Pancreas (tissue), 10 donors: ENCODE measurements at regions not wholly inside any gene's neighbourhood (a gene's known extent, or its start where the extent isn't known, plus 50 kb on each side); places are given as distances from the start of the nearest gene placed in this dataset.

Experiments
- ATAC-seq, 4 donors: fragments of 200-7000 bp; cut with Tn5 transposase; one replicate each; pipeline versions ENCODE4 v1.8.0 to v1.9.1; 2020; ENCODE audit warnings: mild to moderate bottlenecking in 4 of 4, moderate library complexity in 4 of 4
- DNase-seq, 6 donors: peaks; one replicate each; pipeline ENCODE4 v3.0.0-alpha.2; 2020
- FAIRE-seq: peaks from 2 replicates; lab custom pipeline; 2012; peaks lifted over from hg19 to GRCh38; lab: Jason Lieb, UNC
- H3K27ac ChIP-seq, 4 donors: fragments of 200-600 bp; sonication (generic); 1 replicate in 3 of 4; 2 replicates in 1 of 4; pipeline versions ENCODE4 v1.5.0 to v1.8.0; 2020
- H3K27me3 ChIP-seq, 4 donors: fragments of 200-600 bp; one replicate each; pipeline ENCODE4 v1.8.0; 2021
- H3K36me3 ChIP-seq, 3 donors: fragments of 200-600 bp; sonication (generic) in 1 of 3; one replicate each; pipeline versions ENCODE4 v1.5.0 to v1.8.0; 2020 to 2021
- H3K4me1 ChIP-seq, 3 donors: fragments of 200-600 bp; one replicate each; pipeline ENCODE4 v1.8.0; 2021
- H3K4me3 ChIP-seq, 4 donors: fragments of 200-600 bp; sonication (generic) in 2 of 4; one replicate each; pipeline versions ENCODE4 v1.5.0 to v1.8.0; 2020 to 2021
- H3K9me3 ChIP-seq, 4 donors: fragments of 200-600 bp; one replicate each; pipeline ENCODE4 v1.8.0; 2021
- WGBS, 2 donors: extraction: QIAGEN DNeasy Blood & Tissue Kit; methylation state at CpG; one replicate each; pipeline ENCODE4 v1.1.7; 2013; 5-methylcytosine and 5-hydroxymethylcytosine counted together
- intact Hi-C, 3 donors: fragments of 100-400 bp; cut with DNase I; formaldehyde crosslinking; loops; one replicate each; pipeline versions ENCODE4 v1.11.1 to v1.14.2; 2022
- TF ChIP-seq, protein P1 (sequence below), 4 donors: fragments of 200-600 bp; sonication (generic) in 3 of 4; IDR thresholded peaks; one replicate each; pipeline versions ENCODE4 v1.5.0 to v1.8.0; 2021; ENCODE audit warnings: antibody characterized with exemption in 4 of 4
- donor health status: healthy with polysubstance abuse.
- donor health status: DM: no; HTN: no; CAD: no; lungs with moderate emphysema.
- donor health status: DM: no; HTN: no; CAD: no.
- donor health status: control.
- donor health status: control.
- donor health status: Bipolar disorder and iron deficiency.
- donor health status: DM: yes; HTN: yes; CAD: no.
- donor health status: DM: no; HTN: no; CAD: no.
- donor health status: DM: no; HTN: no; CAD: no.
- donor health status: DM: yes; HTN: yes; CAD: no.

DNA sequence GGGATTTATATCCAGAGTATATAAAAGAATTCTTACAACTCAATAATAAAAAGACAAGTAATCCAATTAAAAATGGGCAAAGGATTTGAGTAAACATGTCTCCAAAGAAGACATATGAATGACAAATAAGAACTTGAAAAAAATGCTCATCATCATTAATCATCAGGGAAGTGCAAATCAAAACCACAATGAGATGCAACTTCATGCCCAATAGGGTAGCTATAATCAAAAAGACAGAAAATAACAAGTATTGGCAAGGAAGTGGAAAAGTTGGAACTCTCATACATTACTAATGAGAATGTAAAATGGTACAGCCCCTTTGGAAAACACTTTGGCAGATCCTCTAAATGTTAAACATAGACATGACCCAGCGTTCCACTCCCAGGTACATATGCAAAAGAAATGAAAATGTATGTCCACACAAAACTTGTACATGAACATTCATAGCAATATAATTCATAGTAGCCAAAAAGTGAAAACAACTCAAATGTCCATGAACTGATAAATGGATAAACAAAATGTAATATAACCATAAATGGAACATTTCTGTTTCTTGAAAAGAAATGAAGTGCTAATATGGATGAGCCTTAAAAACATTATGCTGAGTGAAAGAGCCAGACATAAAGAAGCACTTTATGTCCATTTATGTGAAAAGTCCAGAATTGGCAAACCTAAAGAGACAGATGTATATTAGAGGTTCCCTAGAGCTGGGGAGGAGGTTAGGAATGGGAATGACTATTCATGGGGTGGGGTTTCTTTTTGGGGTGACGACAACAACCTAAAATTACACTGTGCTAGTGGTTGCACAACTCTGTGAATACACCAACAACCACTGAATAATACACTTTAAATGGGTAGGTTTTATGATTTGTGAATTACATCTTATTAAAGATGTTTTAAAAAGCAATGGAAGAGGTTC, 259.7 kb downstream of the RHOU start:
- no peaks in the 10 kb centered on the region for H3K27me3 ChIP-seq
- no peak overlapping the region for H3K27ac ChIP-seq
- TF ChIP-seq, protein P1, sequence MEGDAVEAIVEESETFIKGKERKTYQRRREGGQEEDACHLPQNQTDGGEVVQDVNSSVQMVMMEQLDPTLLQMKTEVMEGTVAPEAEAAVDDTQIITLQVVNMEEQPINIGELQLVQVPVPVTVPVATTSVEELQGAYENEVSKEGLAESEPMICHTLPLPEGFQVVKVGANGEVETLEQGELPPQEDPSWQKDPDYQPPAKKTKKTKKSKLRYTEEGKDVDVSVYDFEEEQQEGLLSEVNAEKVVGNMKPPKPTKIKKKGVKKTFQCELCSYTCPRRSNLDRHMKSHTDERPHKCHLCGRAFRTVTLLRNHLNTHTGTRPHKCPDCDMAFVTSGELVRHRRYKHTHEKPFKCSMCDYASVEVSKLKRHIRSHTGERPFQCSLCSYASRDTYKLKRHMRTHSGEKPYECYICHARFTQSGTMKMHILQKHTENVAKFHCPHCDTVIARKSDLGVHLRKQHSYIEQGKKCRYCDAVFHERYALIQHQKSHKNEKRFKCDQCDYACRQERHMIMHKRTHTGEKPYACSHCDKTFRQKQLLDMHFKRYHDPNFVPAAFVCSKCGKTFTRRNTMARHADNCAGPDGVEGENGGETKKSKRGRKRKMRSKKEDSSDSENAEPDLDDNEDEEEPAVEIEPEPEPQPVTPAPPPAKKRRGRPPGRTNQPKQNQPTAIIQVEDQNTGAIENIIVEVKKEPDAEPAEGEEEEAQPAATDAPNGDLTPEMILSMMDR (IDR thresholded peaks at IDR 0.05): no peak
- no peaks in the 10 kb centered on the region for H3K4me1 ChIP-seq
- intact Hi-C loops: no loop called here
- WGBS, 2 donors: 81 to 89% methylated on average over 2 of the region's 2 CpGs
- no peak overlapping the region for H3K4me3 ChIP-seq
- H3K9me3 ChIP-seq: no peaks in the 10 kb centered on the region
- DNase-seq: no peak
- ATAC-seq: no peak
- H3K36me3 ChIP-seq: no peaks in the 10 kb centered on the region
- no peak for FAIRE-seq

- 82 to 84% methylated on average over 6 of the region's 6 CpGs for WGBS, 2 donors
- no peak for DNase-seq
- TF ChIP-seq, protein P1 (IDR thresholded peaks at IDR 0.05): no peak
- no peaks in the 10 kb centered on the region for H3K4me1 ChIP-seq
- H3K27ac ChIP-seq: no peak overlapping the region
- H3K4me3 ChIP-seq: no peak overlapping the region
- H3K27me3 ChIP-seq: no peaks in the 10 kb centered on the region
- ATAC-seq: no peak
- intact Hi-C loops: no loop called here
- H3K36me3 ChIP-seq: no peaks in the 10 kb centered on the region
- FAIRE-seq: no peak
- H3K9me3 ChIP-seq: no peaks in the 10 kb centered on the region
Measured at GRCh38 chr1:228996281-228996680, 261.0 kb downstream of the RHOU start.

DNA sequence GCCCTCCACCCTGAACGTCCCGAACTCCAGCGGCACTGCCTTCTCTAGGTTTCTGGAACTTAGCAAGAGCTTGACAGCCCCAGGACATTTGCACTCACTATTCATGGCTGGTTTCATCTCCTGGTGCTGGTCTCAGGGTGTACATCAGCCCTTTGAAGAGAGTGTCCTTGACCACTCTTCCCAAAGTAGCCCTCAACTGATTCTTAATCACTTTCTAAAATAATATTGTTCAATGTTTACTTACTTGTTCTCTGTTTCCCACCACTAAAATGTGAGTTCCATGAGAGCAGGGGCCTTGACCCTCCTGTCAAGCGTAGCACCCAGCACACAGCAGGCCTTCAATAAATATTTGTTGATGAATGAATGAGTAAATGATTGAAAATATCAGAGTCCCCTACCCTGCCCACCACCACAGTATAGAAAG, 262.5 kb downstream of the RHOU start:
- no peak overlapping the region for H3K27ac ChIP-seq
- no peaks in the 10 kb centered on the region for H3K27me3 ChIP-seq
- TF ChIP-seq, protein P1 (IDR thresholded peaks at IDR 0.05): no peak
- no peak for DNase-seq
- H3K9me3 ChIP-seq: no peaks in the 10 kb centered on the region
- no peak for FAIRE-seq
- no peaks in the 10 kb centered on the region for H3K36me3 ChIP-seq
- 96 to 97% methylated on average over 4 of the region's 4 CpGs for WGBS, 2 donors
- H3K4me1 ChIP-seq: no peaks in the 10 kb centered on the region
- intact Hi-C loops: no loop called here
- no peak overlapping the region for H3K4me3 ChIP-seq
- ATAC-seq: no peak

GRCh38 chr1:228998179-228998578, 262.9 kb downstream of the RHOU start:
- no peaks in the 10 kb centered on the region for H3K4me1 ChIP-seq
- DNase-seq: peak in 2 of 6 donors; percentile 16 to 43
- no peak overlapping the region for H3K4me3 ChIP-seq
- TF ChIP-seq, protein P1 (IDR thresholded peaks at IDR 0.05): no peak
- no peak overlapping the region for H3K27ac ChIP-seq
- no peak for FAIRE-seq
- WGBS, 2 donors: 81 to 88% methylated on average over 6 of the region's 6 CpGs
- H3K36me3 ChIP-seq: no peaks in the 10 kb centered on the region
- intact Hi-C loops: no loop called here
- peak in 3 of 4 donors; percentile 34 to 75 (median 39) for ATAC-seq
- no peaks in the 10 kb centered on the region for H3K9me3 ChIP-seq
- no peaks in the 10 kb centered on the region for H3K27me3 ChIP-seq
